ENCODE measurements at regions not wholly inside any gene's neighbourhood (a gene's known extent, or its start where the extent isn't known, plus 50 kb on each side); places are given as distances from the start of the nearest gene placed in this dataset.
"Not testable (repeated sequence)": the region's sequence is repeated elsewhere in the genome, so short reads cannot be mapped to it uniquely, and the experiment has no call there.

DNA sequence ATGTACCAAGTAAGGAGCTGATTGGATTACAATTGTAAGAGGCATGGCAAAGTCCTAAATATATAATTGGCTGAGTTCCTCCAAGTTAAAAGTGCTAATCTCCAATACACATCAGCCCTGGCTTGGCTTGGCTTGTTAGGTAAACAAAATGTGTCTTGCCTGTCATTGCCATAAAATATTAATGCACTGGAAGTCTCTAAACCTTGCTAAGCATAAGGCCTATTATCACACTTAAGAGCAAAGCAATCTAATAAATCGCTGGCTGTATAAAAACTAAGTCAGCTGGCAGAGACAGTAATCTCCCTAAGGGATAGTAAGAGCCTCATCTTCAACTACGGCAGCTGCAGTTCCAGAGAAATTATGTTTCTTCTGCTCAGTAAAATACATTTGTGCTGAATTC lies 418.6 kb upstream of the GRAMD2B start:
- 49 to 73% (median 61%) methylated on average over 2 of the region's 2 CpGs for WGBS, 3 donors
- no peak overlapping the region for H3K27ac ChIP-seq (ENCODE audit: low read depth, low read length)

DNA sequence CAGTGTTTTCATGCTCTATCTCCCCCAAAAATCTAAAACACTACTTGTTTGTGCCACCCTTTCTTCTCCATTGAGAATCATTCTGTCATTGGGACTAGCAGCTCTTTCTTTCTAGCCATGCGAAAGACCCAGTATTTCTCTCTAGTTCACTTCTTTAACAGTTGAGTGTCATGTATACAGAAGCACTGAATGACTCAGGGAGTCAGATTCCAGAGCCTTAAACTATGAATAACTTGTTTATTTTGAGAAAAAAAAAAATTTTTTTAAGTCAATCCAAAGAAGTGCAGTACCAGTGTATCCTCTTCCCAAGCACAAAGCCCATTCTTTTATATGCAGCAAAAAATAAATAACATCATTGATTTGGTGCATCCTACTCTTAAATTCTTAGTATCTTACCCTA lies 415.4 kb upstream of the GRAMD2B start:
- H3K27ac ChIP-seq (ENCODE audit: low read depth, low read length), result no peak overlapping the region
- 90 to 100% (median 100%) methylated on average over 1 of the region's 1 CpG for WGBS, 3 donors

- no peak overlapping the region for H3K27ac ChIP-seq (ENCODE audit: low read depth, low read length)
- WGBS, 3 donors, result 42 to 75% (median 75%) methylated on average over 5 of the region's 5 CpGs
Observed at GRCh38 chr5:126009566-126009965, 413.6 kb upstream of the GRAMD2B start.

DNA sequence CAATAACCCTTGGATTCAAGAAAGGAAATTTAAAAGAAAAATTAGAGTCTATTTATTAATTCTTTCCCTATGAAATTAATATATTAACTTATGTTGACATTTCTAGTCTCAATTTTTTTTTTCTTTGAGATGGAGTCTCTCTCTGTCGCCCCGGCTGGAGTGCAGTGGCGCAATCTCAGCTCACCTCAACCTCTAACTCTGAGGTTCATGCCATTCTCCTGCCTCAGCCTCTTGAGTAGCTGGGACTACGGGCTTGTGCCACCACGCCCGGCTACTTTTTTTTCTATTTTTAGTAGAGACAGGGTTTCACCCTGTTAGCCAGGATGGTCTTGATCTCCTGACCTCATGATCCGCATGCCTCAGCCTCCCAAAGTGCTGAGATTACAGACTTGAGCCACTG lies 411.7 kb upstream of the GRAMD2B start:
- H3K27ac ChIP-seq (ENCODE audit: low read depth, low read length), result not testable (repeated sequence)
- WGBS, 3 donors, result 93 to 97% (median 94%) methylated on average over 7 of the region's 7 CpGs

DNA sequence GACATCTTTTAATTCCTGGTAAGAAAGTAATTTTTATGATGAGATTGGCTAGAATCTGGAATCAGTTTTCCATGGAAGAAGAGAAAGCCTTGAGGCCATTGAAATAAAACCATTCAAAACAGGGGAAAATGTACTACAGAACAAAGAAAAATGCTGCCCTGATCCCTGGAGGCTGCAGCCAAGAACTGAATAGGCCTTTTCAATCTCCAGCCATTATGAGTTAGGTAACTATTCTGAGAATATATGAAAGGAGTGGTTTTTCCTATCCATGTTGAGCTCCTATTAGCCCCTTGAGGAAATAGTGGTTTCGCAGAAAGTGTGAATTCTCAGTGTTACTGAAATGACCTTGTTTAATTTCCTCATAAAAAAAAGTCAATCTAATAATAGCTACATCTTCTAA lies 408.5 kb upstream of the GRAMD2B start:
- 58 to 89% (median 76%) methylated on average over 1 of the region's 1 CpG for WGBS, 3 donors
- H3K27ac ChIP-seq (ENCODE audit: low read depth, low read length), result no peak overlapping the region

DNA sequence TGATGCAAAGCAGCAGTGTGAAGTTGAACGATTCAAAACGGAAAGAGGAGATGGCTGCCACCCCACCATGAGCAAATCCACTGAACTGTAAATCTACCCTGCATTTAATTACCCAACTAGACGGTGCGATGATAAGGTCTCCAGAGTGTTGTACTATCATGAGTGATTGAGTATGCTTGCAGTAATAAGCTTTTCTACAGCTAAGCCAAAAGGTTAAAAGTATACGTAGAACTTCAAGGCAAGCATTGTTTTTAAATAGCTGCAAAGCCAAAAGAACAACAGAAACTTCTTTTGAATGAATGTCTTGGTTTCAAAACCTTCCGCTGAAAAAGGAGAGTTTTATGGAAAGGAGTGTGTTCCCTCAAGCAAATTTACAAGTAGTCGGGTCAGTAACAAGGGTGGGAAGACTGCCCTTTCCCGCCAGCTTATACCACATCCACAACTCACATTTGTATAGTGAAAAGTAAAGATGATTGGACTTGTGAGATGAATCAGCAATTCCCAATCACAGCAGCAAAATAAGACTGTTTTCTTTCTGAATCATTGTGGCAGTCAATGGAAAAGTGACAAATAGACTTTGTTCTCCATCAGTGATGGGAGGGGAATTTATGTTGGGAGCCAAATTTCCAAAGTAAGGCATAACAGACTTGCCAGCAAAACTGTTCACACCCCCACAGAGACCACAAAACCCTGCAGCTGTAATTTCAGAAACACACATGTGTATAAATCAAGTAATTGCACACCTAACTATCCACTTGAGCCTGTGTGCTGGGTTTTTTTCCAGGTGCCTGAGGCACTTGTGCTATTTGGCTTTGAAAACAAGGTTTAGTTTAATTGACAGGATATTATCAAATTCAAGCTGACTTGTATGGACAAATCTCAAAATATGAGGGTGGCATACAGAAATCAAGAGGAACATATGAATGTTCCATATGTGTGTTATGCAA lies 407.7 kb upstream of the GRAMD2B start:
- WGBS, 3 donors, result 43 to 57% (median 46%) methylated on average over 8 of the region's 8 CpGs
- H3K27ac ChIP-seq (ENCODE audit: low read depth, low read length), result no peak overlapping the region

- 48 to 71% (median 67%) methylated on average over 1 of the region's 1 CpG for WGBS, 3 donors
- no peak overlapping the region for H3K27ac ChIP-seq (ENCODE audit: low read depth, low read length)
Observed at GRCh38 chr5:126016256-126016655, 407.0 kb upstream of the GRAMD2B start.

DNA sequence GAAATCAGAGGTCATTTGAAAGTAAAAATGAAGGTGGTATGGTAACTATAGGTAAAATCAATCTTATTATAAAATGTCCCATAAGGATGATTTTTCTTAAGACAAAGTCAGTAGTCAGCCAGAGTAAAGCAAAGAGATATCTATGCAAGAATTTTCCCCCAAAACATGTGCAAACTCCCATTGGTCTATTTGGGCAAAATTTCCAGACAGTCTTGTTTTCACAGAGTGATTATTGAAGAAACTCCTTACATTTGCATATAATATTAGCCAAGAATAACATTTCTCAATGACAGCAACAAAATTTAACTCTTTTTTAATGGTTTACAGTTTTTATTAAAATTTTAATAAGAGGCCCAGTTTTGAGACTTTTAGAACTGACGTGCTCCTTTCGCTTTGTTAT lies 406.1 kb upstream of the GRAMD2B start:
- 94 to 98% (median 96%) methylated on average over 2 of the region's 2 CpGs for WGBS, 3 donors

GRCh38 chr5:126020770-126021169 lies 402.4 kb upstream of the GRAMD2B start:
- no peak overlapping the region for H3K27ac ChIP-seq (ENCODE audit: low read depth, low read length)
- 69 to 82% (median 77%) methylated on average over 5 of the region's 5 CpGs for WGBS, 3 donors

More for the DNA sequence above, 406.1 kb upstream of the GRAMD2B start:
- no peak overlapping the region for H3K27ac ChIP-seq (ENCODE audit: low read depth, low read length)

DNA sequence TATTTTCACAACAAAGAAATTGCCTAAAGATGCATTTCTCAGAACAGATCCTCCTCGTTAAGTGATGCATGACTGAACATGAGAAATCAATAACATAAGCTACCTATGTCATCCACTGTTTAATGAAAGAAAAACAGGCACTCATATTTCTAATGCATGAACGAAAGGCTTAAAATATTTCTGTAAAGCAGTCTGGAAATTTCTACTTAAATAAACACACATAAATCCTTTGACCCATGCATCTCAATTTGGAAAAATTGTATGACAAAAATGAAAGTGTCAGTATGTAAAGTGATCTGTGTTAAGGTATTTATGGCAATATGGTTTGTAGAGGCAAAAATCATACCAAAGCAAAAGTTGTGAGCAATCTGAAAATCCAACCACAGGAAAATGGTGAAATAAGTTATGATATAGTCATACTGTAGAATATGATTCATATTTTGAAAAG lies 399.2 kb upstream of the GRAMD2B start:
- H3K27ac ChIP-seq (ENCODE audit: low read depth, low read length), result no peak overlapping the region
- 62 to 87% (median 82%) methylated on average over 2 of the region's 2 CpGs for WGBS, 3 donors

GRCh38 chr5:126027149-126027548 lies 396.1 kb upstream of the GRAMD2B start:
- H3K27ac ChIP-seq (ENCODE audit: low read depth, low read length), result no peak overlapping the region
- WGBS, 3 donors, result 90 to 95% (median 95%) methylated on average over 3 of the region's 3 CpGs

GRCh38 chr5:126027652-126028051 lies 395.6 kb upstream of the GRAMD2B start:
- H3K27ac ChIP-seq (ENCODE audit: low read depth, low read length), result no peak overlapping the region
- WGBS, 3 donors, result 89 to 98% (median 95%) methylated on average over 2 of the region's 2 CpGs

- H3K27ac ChIP-seq (ENCODE audit: low read depth, low read length), result no peak overlapping the region
- WGBS, 3 donors, result 90 to 96% (median 93%) methylated on average over 2 of the region's 2 CpGs
Observed at GRCh38 chr5:126028336-126028735, 394.9 kb upstream of the GRAMD2B start.

GRCh38 chr5:126029282-126029681 lies 393.9 kb upstream of the GRAMD2B start:
- not testable (repeated sequence) for H3K27ac ChIP-seq (ENCODE audit: low read depth, low read length)
- WGBS, 3 donors, result 84 to 100% (median 91%) methylated on average over 1 of the region's 1 CpG

DNA sequence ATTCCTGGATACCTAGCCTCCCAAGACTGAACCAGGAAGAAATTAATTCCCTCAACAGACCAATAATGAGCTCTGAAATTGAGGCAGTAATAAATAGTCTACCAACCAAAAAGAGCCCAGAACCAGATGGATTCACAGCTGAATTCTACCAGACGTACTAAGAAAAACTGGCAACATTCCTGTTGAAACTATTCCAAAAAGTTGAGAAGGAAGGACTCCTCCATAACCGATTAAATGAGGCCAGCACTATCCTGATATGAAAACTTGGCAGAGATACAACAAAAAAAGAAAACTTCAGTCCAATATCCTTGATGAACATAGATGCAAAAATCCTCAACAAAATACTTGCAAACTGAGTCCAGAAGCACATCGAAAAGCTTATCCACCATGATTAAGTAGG lies 392.5 kb upstream of the GRAMD2B start:
- H3K27ac ChIP-seq (ENCODE audit: low read depth, low read length), result no peak overlapping the region
- WGBS, 3 donors, result 41 to 63% (median 62%) methylated on average over 3 of the region's 3 CpGs

DNA sequence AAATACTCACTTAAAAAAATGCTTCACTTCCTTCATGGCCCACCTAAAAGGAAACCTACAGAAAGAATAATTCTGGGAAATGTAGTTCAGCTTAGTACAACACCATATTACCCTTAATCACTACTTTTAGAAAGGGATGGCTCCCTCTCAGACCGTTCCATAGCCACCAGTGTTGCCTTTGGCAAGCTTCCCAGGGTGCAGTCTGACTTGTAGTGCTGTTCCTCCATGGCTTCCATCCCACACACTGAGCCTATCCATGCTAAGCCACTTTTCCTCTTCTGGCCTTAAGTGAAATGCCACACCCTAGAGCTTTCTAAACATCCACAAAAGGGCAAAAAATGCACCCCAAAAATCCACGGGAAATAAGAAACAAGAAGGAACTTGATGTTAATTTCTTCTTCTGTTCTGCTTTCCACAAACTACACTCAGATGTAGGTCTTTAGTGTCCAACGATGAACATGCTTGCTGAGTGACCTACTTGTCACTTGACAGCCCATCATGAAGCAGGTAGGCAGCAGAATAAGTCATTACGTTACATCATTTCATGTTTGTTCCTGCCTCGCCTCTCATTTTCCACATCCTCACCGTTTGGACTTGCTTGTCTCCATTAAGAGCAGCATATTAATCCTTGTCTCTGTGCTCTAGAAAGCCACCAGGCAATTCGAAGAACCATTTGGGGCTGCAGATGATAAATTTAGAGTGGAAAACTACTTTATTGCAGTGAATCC lies 391.1 kb upstream of the GRAMD2B start:
- 70 to 80% (median 73%) methylated on average over 7 of the region's 7 CpGs for WGBS, 3 donors
- no peak overlapping the region for H3K27ac ChIP-seq (ENCODE audit: low read depth, low read length)

DNA sequence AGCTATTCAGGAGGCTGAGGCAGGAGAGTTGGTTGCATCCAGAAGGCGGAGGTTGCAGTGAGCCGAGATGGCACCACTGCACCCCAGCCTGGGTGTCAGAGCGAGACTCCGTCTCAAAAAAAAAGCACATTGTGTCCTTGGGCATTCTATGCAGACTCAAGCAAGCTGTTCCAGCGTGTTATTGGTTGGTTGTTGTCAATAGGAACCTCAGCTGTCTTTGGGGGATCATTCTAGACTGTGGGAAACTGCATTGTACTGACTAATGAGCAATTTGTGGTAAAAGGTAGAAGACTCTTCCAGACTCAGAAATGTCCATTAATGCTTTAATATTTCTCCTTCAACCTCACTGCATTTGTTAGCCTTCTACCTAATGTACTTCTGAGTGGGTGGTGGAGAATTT lies 379.5 kb upstream of the GRAMD2B start:
- WGBS, 3 donors, result 58 to 90% (median 90%) methylated on average over 5 of the region's 5 CpGs
- H3K27ac ChIP-seq (ENCODE audit: low read depth, low read length), result no peak overlapping the region

DNA sequence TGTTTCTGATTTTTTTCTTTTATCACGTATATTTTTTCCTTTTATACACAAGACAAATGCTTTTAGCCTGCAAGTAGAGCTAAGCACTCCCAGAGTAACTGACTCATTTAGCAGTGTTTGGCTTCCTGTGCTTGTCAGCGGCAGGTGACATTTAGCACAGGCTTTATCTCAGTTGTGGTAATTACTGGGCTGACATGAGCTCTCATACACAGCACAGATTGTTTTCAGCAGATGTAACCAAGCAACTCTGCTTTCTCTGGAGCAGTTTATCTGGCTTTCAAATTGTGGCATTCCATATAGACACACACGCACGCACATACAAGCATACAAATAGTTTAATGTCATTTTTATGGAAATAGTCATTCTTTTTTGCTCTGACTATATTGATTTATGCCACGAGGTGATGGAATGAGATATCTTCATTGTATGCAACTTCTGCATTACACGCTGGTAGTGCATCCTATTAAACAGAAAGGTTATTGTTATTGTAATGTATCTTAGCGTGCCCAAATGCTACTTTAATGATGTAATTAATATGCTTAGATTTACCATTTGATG lies 379.0 kb upstream of the GRAMD2B start:
- H3K27ac ChIP-seq (ENCODE audit: low read depth, low read length), result no peak overlapping the region
- 20 to 65% (median 62%) methylated on average over 7 of the region's 7 CpGs for WGBS, 3 donors

DNA sequence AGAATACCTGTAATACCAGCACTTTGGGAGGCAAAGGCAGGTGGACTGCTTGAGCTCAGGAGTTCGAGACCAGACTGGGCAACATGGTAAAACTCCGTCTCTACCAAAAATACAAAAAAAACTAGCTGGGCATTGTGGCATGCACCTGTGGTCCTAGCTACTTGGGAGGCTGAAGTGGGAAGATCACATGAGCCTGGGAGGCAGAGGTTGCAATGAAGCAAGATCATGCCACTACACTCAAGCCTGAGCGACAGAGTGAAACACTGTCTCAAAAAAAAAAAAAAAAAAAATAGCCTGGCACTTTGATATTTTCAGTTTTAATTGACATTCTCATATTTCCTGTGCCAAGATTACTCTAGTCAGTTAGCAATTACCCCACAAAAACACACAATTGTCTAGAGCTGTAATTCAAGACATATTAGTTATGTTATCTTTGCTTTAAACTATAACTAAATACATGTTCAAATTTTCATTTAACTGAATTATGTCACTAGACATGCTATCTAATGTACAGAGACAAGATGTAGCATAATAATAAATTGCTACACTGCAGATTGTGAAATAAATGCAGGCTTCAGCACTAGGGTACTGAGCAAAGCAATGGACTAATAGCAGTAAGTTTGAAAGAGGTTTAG lies 378.2 kb upstream of the GRAMD2B start:
- WGBS, 3 donors, result 82 to 88% (median 83%) methylated on average over 3 of the region's 3 CpGs
- no peak overlapping the region for H3K27ac ChIP-seq (ENCODE audit: low read depth, low read length)
